OCI-M2 (cell line): ENCODE measurements at regions not wholly inside any gene's neighbourhood (a gene's known extent, or its start where the extent isn't known, plus 50 kb on each side); places are given as distances from the start of the nearest gene placed in this dataset.

ENCODE experiments used
- DNase-seq: peaks from one replicate; lab custom pipeline; 2025; ENCODE audit not compliant: unreplicated experiment; lab: John Stamatoyannopoulos, UW

DNA sequence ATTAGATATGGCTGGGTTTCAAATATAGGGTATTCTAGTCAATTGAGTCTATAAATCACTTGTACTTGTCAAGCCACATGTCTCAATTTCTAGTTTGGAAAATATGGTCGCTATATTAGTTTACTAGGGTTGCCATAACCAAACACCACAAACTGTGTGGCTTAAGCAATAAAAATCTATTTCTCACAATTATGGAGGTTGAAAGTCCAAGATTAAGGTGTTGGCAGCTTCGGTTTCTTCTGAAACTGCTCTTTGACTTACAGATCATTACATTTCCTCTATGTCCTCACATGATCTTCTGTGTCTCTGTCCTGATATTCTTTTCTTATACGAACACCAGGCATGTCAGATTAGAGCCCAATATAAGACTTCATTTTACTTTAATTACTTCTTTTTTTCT, 55.8 kb upstream of the BASP1 start:
- no peak for DNase-seq

DNA sequence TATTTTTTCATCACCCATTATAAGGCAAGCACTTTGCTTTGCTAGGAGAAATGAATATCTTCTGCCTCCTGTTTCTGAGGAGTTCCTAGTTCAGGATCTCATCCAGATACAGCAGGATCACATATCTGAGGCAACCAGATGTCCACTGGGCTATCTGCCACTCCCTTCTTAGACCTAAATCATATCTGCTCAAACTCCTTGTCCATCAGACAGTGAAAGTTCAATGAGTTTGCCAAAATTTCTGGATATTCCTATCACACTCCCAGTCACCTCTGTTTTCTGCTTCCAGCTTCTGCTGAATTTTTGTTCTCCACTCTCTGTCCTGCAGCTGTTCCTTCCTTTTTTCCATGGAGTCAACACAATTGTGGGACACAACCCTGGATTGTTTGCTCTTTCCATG, 54.2 kb upstream of the BASP1 start:
- no peak for DNase-seq

DNA sequence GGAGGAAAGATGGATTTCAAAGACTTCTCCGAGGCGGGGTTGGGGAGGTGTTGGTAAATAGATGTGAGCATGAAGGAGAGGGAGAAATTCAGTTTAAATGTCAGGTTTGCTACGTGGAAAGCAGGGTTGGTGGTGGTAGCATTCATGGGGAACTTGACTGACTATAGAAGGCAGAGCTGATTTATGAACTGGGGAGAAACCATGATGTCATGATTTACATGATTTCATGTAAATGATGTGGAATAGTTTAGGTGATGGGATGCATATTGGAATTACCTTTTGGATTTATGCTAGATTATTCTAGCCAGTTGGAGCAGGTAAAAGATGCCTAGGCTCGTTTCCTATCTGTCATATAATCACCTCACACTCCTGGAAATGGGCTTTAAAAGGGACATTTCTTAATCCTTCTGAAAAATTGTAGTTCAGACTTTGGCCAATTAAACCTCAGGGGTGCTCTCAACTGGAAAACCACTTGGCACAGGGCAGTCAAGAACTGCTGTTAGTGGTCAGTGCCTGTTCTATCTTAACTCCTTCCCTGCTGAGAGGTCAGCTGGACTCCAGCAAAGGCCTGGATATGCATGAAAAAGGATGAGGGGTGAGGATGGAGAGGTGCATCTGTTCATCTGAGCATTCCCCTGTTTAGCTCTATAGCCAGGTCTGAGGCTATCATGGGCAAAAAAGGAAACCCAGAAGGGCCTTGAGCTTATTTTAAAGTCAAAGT, 50.1 kb upstream of the BASP1 start:
- DNase-seq, result no peak
